ENCODE measurements at regions not wholly inside any gene's neighbourhood (a gene's known extent, or its start where the extent isn't known, plus 50 kb on each side); places are given as distances from the start of the nearest gene placed in this dataset.
"Not testable (repeated sequence)": the region's sequence is repeated elsewhere in the genome, so short reads cannot be mapped to it uniquely, and the experiment has no call there.

GRCh38 chr2:84129018-84129417 lies 330.1 kb downstream of the SUCLG1 start:
- DNase-seq = no peak

DNA sequence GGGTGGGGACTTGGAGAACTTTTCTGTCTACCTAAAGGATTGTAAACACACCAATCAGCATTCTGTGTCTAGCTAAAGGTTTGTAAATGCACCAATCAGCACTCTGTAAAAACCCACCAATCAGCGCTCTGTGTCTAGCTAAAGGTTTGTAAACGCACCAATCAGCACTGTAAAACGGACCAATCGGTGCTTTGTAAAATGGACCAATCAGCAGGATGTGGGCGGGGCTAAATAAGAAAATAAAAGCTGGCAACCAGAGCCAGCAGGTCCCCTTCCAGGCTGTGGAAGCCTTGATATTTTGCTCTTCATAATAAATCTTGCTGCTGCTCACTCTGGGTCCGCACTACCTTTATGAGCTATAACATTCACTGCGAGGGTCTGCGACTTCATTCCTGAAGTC lies 331.3 kb downstream of the SUCLG1 start:
- DNase-seq = not testable (repeated sequence)

DNA sequence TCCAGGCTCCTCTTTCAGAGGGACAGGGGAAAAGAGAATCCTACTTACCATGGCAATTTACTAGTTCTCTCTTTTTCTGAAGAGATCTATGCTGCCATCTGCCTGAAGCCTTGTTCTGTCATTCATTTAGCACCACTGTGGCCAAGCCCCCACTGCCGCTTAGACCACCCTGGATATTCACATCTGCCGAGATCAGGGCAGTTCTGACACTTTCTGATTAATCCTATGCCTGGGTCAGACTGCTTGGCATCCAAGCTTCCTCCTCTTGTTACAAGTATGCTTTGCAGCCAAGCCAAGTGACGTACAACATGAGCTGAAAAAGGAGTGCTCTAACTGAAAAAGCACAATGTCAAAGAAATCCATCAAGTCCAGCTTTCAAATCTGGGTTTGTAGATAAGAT lies 332.6 kb downstream of the SUCLG1 start:
- no peak for DNase-seq

DNA sequence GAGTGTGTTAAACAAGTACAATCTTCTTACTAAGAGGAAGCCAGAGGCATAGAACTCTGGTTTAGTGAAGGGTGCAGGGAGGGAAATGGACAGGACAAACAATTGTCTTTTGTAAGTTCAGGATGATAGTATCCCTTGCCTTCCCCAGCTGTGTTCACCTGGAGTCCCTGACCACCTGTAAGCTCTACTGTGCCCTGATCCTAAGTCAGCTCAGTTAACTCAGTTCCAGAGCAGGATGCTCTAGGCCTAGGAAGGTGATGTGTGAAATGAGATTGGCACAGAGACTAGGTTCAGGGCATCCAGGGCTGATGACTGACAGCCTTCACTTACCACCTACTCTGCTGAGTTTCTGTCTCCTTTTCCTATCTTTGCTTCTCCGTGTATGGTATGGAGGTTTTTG lies 333.0 kb downstream of the SUCLG1 start:
- no peak for DNase-seq

DNA sequence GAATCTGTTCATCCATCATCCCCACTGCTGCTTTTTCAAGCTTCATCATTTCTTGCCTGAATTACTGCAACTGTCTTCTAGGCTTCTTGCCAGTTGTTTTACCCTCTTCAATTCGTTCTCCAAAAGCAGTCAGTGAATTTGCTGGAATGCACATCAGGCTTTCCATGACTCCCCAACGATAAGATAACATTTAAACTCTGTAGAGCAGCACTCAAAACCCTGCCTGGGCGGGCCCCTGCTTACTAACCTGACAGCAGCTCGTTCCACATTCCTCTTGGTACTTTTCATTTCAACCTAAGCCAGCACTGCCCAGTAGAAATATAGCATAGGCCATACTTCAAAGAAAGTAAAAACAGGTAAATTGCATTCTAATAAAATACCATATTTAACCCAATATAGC lies 342.9 kb downstream of the SUCLG1 start:
- DNase-seq = no peak

DNA sequence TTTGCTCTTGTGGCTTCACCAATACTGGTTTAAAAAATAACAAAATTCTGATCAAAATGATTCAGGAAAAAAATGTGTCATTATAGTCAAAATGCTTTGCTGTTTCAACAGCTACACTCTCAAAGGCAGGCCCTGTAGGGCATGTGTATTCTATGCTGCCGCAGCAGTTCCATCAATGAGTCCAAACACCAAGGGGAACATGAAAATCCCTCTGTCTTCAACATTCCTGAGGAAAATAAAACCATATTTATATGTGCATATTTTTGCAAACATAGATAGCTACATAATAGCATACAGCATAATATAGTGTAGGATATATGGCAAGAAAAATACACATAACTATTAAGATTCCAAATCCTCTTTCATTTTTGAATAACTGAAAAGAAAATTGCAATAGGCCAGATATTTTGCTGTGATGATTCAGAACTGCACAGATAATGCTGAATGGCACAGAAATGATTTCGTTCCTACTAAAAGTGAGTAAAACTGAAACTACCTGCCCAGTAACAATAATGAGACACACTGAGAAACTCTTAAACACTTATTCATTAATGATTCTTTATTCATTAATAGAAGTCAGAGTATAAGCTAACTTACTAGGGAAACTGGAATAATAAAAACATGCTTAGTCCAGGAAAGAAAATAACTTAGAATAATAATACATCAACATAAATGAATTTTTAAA lies 343.8 kb downstream of the SUCLG1 start:
- DNase-seq = no peak

GRCh38 chr2:84103816-84104527 lies 355.1 kb downstream of the SUCLG1 start:
- DNase-seq = not testable (repeated sequence)

DNA sequence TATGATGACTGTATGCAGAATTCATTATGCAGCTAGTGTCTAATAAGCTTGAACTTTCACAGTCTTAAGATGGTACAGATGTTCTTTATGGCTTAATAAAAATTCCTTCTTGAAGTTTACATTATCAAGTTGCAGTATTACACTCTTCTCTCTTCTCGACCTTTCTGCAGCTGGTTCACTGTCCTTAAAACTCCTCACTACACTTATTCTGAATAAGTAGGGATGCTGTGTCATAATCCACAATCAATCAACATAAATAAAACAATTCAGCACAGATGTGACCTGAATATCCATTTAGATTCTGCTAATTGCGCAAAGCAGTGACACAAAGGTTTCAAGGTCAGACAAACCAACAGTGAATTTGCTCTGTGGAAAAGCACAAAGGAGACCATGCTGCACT lies 356.8 kb downstream of the SUCLG1 start:
- DNase-seq = no peak

DNA sequence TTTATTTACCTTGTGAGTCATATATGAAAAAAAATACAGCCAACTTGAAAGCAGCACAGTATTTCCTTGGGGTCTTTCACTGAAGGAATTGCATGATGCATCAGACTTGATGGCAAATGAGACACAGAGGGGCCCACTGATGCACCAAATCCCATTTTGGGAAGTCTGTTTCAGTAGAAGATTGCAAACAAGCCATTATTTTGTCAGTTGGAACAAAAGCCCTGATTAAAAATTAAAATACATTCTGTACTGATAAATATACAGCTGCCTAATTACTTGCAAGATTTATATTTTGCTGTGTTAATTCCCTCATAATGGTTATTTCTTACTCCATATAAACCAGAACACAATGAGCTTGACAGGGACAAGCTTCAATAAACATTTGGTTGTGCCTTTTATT lies 370.4 kb downstream of the SUCLG1 start:
- no peak for DNase-seq

GRCh38 chr2:84085562-84085961 lies 373.5 kb downstream of the SUCLG1 start:
- no peak for DNase-seq

DNA sequence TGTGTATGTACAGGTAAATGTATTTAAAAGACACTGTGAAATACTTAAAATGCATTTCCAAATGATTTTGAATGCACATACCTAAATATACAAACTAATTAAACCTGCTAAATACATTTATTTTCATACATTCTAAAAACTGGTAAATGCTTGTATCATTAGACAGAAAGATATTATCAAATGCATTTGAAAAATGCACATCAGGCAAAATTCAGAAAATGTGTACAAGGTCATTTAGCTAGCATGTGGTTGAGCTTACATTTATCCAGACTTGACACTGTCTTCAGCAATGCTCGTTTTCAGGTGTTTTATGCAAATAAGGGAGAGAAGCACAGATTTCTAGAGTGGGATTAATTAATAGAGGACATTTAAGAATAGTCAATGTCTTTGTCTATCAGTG lies 374.2 kb downstream of the SUCLG1 start:
- DNase-seq = no peak

GRCh38 chr2:84083984-84084383 lies 375.1 kb downstream of the SUCLG1 start:
- DNase-seq = no peak

GRCh38 chr2:84078471-84078870 lies 380.6 kb downstream of the SUCLG1 start:
- no peak for DNase-seq

DNA sequence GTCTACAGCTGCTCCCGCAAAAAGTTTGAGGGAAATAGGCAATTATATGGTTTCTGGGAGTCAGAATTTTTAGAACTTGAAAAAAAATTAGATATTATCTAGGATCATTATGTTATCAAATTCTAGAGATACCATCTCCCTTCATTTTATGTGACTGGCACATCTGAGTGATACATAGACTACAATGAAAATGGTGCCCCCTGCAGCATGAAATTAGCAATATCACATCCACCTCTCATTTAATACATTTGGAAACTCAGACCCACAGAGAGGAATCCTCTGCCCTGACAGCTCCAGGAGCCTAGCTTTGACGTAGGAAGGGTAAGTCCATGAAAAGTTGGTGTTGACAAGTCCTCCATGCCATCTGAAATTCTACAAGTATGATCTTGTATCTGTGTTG lies 381.6 kb downstream of the SUCLG1 start:
- no peak for DNase-seq

DNA sequence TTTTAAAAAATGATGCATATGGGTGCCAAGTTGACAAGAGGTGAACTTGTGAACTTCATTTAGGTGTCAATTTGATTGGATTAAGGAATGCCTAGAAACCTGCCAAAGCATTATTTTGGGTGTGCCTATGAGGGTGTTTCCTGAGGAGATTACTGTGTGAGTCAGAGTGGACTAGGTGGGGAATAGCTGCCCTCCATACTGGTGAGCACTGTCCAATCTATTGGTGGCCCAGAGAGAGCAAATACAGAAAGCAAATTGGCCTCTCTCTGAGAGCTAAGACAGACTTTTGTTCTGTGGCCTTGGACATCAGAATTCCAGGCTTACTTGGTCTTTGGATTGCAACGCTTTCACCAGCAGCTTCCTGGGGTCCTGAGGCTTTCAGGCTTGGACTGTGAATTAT lies 388.0 kb downstream of the SUCLG1 start:
- no peak for DNase-seq

DNA sequence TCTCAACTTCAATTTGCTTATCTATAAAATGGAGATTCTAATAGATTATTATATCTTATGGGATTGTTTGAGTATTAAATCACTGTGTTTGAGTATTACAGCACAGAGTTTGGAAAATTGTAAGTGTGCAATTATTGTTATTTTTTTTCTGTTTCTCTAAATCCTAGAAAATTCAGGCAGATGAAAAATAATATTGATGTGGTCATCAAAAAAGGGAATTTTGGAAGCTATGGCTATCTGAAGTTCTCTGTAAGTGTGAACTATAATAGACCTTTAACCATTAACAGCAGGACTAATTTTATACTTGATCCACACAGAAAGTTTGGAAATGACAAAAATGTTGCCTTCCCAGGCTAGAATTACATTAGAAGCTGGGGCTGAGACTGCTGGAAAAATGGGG lies 393.2 kb downstream of the SUCLG1 start:
- DNase-seq = no peak

DNA sequence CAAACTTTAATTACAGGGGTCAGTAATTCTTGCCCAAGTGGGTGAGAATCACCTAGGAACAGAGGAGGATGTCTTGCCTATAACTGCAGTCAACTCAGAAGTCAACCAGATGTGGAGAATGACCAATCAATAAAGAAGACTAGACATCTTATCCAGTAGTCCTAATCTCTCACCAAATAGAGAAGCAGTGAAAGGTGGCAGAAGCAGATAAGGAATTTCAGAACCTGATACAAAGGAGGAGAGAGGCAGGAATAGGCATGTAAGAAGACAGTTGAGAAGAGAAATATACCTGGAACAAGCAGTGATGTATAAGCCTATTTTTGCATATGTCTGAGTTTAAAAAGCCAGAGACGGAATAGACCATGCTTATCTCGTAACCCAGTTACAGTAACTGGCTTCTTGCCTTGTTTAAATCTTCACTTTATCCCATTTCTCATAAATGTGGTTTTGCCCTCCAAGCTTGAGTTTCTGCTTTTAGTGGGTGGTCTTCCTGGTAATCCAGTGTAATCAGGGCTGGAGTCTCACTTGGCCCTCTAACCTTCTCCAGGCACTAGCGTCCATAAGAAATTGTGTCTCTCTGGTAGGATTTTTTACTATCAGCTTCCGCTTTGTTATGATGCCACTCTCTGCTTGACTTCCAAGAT lies 401.0 kb downstream of the SUCLG1 start:
- DNase-seq = no peak

DNA sequence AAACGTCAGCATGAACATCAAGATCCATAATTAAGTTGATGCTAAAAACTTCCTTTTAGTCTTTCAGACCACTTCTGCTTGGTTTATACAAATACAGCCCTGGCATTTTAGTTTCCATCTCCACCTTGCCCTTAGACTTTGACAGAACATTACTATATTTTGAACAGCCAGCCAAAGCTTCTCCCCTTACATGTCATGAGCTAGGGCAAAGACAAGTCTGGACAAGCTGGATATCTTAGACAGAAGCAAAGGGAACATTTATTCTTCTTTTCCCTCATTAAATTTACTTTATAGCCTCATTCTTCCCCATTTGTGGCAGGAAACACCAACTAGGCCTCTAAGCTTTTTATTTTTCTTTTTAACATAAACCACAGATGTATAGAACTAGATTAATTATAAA lies 403.3 kb downstream of the SUCLG1 start:
- DNase-seq = no peak

DNA sequence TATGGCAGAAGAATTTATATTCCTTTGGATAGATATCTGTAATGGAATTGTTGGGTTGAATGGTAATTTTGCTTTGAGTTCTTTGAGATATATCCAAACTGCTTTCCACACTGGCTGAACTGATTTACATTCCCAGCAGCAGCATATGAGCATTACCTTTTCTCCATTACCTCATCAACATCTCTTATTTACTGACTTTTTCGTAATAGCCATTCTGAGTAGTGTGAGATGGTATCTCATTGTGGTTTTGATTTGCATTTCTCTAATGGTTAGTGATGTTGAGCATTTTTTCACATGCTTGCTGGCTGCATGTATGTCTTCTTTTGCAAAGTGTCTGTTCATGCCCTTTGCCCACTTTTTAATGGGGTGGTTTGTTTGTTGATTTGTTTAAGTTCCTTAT lies 404.5 kb downstream of the SUCLG1 start:
- not testable (repeated sequence) for DNase-seq

- DNase-seq = no peak
These were observed 406.2 kb downstream of the SUCLG1 start for GRCh38 chr2:84052913-84053312.

DNA sequence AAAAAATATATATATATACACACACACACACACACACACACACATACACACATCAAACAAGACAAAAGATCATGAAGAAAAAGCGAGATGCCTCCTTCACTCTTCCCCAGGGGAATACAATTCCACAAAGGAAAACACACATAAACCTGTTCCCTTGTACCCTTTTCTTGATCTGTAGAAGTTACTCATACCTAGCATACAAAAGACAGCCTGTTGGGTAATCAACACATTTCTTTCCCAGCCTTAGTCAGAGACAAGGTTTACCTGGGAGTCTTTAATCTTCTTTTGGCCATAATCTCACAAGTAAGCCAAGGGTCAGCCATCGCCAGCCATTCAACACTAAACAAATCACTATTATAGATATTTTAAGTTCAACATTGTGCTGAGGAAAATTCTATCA lies 407.0 kb downstream of the SUCLG1 start:
- DNase-seq = no peak

- DNase-seq = no peak
These were observed 410.1 kb downstream of the SUCLG1 start for GRCh38 chr2:84048964-84049363.

DNA sequence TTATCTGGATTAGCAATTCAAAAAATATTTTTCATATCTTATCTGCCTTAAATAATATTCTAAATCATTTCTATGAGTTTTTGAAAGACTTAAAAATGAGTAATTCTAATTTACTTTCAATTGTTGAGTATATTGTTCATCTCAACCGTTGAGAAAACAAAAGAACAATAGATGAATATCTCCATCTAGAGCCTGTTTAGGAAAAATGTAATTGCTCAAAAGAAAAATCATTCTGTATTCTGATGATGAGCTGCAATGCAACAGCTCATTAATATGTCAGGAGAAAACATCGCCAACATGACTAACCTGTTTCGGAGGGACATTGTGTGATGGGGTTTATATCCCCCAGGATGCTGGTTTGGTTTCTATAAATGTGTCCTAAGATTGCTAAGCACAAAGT lies 417.6 kb downstream of the SUCLG1 start:
- no peak for DNase-seq

DNA sequence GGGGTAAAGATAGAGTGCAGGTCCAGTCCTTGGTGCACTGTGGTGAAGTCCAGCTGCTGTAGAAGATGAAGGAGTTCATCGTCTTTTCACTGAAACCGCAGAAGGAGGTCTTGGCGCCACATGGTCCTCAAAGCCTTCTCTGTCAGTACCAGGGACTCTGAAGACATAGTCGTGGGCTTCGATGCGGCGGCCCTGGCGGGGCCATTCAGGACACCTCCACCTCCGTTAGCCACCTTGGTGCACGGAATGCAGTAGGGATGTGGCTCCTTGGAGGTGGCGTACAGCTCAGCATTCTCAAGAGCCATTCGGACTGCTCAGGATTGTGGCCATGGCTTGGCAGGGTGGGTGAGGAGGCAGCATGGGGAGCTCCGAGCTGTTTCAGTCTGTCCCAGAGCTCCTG lies 418.8 kb downstream of the SUCLG1 start:
- DNase-seq = no peak

Data from activated T-cell treated with anti-CD3 and anti-CD28 coated beads for 4 hours (primary cell).